RKO (cell line): ENCODE measurements at regions not wholly inside any gene's neighbourhood (a gene's known extent, or its start where the extent isn't known, plus 50 kb on each side); places are given as distances from the start of the nearest gene placed in this dataset.
"Not testable (repeated sequence)": the region's sequence is repeated elsewhere in the genome, so short reads cannot be mapped to it uniquely, and the experiment has no call there.

ENCODE experiments used
- DNase-seq: peaks from one replicate; pipeline ENCODE4 v3.0.0-alpha.2; 2016; ENCODE audit warnings: low spot score

DNA sequence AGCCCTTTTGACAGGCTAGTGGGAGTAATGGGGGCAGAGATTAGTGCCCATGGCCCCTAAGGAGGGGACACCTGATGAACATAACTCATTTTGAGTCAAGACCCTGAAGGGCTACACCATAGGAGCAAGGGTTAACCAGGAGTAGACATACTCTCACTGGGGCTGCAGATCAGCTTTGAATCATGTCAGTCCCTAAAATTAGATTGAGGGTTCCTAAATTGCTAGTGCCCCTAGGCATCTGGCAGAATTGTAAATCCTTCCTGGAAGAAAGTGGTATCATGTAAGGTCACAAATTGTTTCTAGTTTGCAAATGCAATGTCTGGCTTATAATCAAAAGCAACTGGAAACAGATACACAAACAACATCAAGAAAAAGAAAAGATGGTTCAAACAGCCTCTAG is 52.1 kb upstream of the LRRC37A2 start:
- not testable (repeated sequence) for DNase-seq

DNA sequence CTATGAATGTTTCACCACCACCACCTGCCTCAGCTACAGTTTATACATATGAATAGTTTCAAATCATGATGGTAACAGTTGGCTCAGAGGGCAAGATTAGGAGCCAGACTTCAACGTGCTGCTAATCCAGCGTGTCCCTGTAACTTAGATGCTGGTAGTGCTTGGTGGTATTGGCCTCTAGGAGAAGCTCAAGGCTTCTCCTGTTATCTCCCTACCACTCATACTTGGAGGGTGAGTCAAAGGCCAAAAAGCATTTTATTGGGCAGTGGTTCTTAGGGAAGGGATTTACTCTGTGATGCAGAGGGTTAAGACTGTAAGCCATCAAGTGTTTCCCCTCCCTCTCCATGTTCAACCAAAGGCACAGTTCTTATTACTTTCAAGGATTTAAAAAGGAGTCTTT is 57.2 kb upstream of the LRRC37A2 start:
- DNase-seq: not testable (repeated sequence)

DNA sequence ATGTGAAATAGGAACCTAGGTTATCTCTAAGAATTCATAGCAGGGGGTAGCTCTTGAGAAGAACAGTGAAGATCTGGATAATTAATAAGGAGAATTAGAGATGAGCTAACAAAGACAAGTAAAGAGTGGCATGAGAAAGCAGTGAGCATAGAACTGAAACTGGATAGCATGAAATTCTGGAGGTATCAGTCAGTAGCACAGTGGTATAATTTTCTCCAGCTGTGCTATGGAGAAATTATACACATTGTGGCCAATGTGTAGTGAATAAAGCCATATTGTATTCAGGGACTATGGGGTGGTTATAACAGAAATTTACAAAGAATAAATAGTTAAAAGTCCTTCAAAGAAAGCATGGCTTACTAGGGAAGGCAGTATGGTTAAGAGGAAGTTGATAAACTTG is 57.7 kb upstream of the LRRC37A2 start:
- not testable (repeated sequence) for DNase-seq

DNA sequence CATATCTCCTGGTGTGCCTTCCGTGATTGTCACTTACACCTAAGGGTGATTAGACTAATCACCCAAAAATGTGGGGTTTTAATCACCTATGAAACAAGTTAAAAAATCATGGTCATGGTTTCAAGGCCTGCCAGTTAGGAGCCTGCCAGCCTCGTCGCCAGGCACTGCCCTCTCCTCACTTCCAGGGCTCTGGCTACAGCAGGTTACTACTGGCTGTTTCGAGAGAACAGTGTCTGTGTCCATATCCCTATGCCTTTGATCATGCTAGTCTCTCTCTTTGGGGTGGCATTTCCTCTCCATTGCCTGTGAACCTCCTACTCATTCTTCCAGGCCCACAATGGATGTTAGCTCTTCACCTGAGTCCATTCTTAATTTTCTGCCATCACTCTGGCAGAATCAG is 59.2 kb upstream of the LRRC37A2 start:
- not testable (repeated sequence) for DNase-seq

DNA sequence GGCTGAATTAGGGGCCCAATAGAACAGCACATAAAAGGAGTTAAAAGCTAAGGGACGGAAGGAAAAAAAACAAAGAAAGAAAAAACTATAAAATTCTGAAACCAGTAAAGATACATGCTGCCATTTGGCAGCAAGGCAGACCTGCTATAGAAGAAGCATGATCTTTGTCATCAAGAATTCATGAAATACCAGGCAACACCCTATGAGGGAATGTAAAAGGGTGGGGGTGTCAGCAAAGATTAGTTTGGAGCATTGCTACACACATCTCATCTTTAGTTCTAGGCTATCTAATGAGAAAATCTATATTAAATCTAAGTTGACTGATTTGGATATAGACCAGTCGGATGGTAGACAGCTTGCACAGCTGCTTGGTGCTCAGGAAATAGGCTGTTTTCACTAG is 66.4 kb upstream of the LRRC37A2 start:
- not testable (repeated sequence) for DNase-seq

DNA sequence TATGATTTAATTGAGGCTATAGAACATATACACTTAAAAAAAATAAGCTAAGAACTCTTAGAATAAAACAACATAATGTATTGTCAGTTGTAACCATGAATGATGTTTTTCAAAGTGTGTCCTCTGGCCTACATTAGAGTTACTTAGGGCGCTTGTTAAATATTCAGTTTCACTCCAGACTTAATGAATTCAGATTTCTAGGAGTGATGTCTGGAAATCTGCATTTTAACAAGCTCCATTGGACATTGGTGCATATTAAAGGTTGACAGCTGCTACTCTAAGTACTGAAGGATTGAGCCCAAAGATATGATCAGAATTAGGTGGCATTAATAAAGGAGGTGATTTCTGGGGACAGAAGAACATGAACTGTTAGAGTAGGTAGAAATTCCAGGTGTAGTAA is 66.9 kb upstream of the LRRC37A2 start:
- DNase-seq: not testable (repeated sequence)

DNA sequence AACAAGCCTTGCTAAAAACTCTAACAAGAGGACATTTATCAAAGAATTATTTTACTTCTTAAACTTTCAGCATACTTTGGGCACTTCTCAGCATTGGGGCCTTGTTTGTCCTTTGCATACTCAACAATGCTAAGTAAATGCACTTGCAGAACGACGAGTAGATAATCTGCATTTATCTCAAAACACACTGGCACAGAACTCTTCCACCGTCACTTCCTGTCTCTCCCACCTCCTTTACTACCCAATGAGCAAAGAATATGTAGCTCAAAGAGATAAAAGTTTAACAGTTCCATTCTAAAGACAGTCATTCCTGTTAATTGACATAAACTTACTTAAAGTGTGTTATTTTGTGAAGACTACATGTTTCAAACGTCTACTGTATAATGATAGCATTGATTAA is 70.1 kb upstream of the LRRC37A2 start:
- DNase-seq: not testable (repeated sequence)

DNA sequence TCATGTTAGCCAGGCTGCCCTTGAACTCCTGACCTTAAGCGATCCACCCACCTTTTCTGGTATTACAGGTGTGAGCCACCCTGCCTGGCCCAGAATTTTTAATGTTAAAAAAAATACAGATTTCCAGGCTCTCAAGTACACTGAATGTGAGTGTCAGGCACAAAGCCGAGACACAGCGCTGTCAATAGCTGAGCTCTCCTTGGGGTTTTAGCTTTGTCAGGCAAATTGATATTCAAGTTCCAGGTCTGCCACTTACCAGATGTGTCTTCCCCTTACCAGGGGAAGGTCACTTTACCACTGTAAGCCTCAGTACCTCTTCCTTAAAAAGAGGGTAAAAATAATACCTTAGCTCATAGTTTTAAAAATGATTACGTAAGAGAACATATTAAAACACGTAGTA is 71.6 kb upstream of the LRRC37A2 start:
- not testable (repeated sequence) for DNase-seq

DNA sequence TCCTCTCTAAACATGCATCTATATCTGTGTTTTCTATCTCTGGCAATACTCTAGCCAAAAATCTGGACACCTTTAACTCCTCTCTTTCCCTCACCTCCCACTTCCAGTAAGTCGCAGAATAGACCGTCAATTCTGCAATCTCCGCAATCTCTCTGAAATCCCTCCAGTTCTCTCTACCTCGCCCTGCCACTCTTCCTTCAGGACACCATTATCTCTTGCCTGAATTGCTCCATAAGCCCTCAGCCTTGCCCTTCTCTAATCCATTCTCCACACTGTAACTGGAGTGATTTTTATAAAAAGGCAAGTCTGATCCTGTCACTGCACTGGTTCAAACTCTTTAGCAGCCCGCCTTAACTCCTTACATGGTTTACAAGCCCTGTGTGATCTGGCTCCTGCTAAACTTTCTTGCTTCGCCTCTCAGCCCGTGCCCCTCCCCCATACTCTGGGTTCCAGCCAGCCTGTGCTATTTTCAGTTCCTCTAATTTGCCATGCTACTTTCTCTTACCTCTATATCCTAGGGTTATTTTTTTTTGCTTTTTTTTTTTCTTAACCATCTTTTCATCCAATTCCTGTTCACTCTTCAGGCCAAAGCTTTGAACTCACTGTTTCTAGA is 73.0 kb upstream of the ARL17B start:
- DNase-seq: not testable (repeated sequence)

DNA sequence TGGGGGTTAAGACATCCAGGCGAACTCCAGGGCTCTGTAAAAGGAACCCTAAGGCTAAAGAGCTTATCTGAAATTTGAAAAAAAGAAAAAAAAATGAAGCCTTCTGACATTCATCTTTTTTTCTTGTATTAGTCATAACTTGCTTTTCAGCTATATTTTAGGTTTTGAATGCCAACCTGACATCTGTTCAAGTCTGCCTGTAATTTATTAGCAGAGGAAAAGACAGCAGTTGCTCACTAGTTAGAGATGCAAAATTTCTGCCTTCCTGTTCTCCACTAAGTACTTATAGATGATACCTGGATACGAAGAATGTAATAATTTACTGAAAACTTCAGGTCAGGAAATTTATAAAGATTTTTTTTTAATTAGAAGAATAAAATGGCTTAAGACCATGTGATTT is 68.7 kb upstream of the ARL17B start:
- not testable (repeated sequence) for DNase-seq

DNA sequence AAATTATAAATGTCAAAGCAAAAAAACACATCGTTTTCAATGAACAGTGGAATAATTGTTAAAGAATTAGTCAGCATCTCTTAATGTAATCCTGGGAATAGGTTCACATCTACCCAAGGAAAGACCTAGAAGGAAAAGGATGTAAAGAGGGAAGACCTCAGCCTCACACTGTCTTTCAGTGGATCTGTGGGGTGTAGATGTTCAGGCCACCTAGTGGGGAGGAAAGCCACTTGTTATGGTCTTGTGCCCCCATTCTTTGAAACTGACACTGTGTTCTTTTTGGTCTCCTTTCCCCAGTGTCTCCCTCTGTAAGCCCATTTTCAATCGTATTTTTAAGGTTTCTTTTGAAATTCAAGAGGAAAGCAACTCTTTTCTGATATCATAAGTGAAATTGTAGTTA is 68.1 kb upstream of the ARL17B start:
- not testable (repeated sequence) for DNase-seq

DNA sequence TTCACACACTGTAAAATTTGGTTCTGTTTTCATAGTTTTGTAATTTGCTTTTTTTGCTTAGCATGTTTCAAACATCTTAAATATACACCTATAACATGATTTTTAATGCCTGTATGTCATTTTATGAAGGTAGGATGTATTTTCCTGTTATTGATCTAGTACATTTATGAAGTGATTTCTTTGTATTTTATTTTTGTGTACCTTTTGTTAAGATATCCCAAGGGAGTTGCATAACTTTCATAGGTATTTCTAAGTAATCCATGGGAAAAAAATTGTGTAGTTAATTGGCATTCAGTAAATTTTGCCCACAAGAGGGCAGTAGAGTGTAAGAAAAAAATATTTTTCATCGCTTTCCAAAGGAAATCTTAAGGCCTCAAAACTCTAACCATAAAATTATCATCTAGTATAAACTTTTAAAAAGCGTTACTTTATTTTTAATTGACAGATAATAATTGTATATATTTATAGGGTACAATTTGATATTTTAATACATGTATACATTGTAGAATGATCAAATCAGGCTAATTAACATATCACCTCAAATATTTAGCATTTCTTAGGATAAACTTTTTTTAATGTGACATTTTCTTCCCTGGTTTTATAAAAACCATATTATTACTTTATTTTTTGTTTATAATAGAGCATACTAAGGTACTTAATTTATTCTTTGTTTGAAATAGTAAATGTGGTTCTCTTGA is 62.8 kb upstream of the ARL17B start:
- DNase-seq: not testable (repeated sequence)

DNA sequence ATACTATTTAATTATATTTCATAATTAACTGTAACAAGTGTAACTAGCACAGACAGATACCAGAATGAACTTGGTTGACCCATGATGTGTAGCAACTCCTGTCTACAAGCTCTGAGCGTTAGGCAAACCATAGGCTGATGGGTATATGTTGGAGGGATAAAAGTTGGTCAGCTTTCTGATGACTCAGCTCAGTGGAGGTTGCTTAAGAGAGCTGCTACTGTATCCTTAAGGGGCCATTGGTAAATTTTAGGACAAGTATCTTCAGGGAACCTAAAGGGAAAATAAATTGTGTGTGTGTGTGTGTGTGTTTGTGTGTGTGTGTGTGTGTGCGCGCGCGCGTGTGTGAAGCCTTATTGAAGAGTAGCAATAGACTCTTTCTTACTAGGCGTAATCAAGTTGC is 56.3 kb upstream of the ARL17B start:
- DNase-seq: peak; percentile 0

DNA sequence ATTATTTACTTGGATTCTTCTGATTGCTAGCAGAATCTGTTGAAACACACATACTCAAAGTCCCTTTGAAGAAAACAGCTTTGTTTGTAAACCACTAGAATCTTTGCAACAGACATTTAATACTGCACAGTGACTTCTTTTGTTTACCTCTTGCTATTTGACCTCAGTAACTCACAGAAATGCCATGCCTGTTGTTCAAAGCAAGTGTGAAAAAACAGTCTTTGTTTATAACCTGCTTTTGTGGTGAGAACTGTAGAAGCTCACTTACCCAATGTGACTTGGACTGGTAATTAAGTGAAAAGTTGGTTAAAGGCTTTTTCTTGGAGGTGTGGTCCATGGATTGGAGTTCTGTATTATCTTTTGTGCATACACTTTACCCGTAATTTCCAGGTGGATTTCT is 55.7 kb upstream of the ARL17B start:
- DNase-seq: not testable (repeated sequence)

DNA sequence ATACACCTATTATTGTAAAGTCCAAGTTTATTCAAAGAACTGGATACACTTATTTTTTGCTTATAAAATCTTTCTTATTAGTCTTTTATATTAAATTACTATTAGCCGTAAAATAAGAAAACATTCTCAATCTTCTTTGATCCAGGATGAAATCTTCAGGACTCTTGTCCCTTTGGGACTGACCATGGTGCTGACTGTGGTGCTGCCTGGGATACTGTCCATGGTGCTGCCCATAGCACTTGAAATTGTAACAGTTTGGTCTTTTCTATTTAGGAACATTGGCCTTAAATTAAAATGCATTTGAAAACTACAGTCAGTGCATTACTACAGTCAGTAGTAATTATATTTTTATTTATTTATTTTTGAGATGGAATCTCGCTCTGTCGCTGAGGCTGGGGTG is 53.0 kb upstream of the ARL17B start:
- not testable (repeated sequence) for DNase-seq

DNA sequence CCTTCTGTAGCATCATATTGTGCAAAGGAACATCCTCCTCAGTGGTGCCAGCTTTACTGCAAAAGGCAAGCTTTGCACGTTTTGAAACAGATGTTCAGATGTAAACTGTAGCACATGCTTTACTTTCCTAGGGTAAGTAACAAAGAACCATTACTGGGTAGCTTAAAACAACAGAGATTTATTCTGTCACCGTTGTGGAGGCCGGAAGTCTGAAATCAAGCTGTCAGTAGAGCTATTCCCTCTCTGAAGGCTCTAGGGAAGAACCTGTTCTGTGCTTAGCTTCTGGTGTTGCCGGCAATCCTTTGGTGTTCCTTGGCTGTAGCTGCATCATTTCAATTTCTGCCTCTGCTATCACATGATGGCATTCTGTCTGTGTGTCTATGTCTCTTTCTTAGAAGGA is 50.6 kb upstream of the ARL17B start:
- not testable (repeated sequence) for DNase-seq

DNA sequence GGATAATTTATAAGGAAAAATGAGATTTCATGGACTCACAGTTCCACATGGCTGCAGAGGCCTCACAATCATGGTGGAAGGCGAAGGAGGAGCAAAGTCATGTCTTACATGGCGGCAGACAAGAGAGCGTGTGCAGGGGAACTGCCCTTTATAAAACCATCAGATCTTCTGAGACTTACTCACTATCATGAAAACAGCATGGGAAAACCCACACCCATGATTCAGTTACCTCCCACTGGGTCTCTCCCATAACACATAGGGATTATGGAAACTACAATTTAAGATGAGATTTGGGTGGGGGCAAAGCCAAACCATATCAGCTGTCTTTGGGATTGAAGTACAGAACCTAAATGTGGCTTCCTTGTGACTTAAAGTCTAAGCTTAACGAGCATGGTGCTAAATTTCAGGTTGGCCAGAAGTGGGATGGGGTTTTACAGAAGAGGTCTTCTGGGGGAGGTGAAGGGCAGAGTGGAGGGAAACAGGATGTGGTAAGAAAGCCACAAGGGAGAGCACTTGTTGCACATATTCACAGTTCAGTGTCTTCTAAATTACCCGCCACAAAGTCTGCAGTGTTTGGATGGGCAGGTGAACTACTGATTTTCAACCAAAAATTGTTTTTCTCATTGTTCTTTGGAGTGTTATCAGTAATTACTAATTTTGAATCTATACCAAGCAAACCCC is 49.7 kb upstream of the ARL17B start:
- not testable (repeated sequence) for DNase-seq
